ENCODE measurements at regions not wholly inside any gene's neighbourhood (a gene's known extent, or its start where the extent isn't known, plus 50 kb on each side); places are given as distances from the start of the nearest gene placed in this dataset.
"Not testable (repeated sequence)": the region's sequence is repeated elsewhere in the genome, so short reads cannot be mapped to it uniquely, and the experiment has no call there.

GRCh38 chr5:154700289-154700928 is 54.8 kb upstream of the LARP1 start:
- H4K20me1 ChIP-seq (ENCODE audit: insufficient read depth, low read length); FAIRE-seq; DNase-seq (ENCODE audit: low spot score); H2AFZ ChIP-seq (ENCODE audit: low read length); in situ Hi-C loops (cut with HindIII; ENCODE audit: extremely low pct_ligation_motif_present, low pct_unique_long_range_greater_than_20kb); BruUV-seq (replicated peaks); H3K4me3 ChIP-seq (replicated peaks in 1 of 3; ENCODE audit: insufficient read depth in 1 of 3, low read depth in 2 of 3, low read length in 3 of 3); CTCF ChIA-PET (ENCODE audit: low intra/inter-chr PET ratio, low total read pairs); ATAC-seq; H3K9me3 ChIP-seq (ENCODE audit: low read length); H3K36me3 ChIP-seq (replicated peaks in 1 of 2; ENCODE audit: control insufficient read depth in 1 of 2, insufficient read depth in 2 of 2, low read length in 2 of 2); H3K79me2 ChIP-seq (ENCODE audit: insufficient read depth, low read length); H3K9ac ChIP-seq (ENCODE audit: insufficient read depth, low read depth, low read length); H3K27me3 ChIP-seq (ENCODE audit: control insufficient read depth in 1 of 2, insufficient read depth in 2 of 2, low read length in 2 of 2); TF ChIP-seq SOX6, FOXP1 (IDR thresholded peaks at IDR 0.05): not testable (repeated sequence)
- intact Hi-C loops (cut with micrococcal nuclease; ENCODE audit: unreplicated experiment): loop anchor here (5.0 kb wide), 1 partner anchor 57 kb away; the partner anchor contains the start of gene LARP1
- Histone ChIP-seq H3K4me2 (ENCODE audit: low read depth, low read length) (peak overlapping the region; percentile 76; the same call in 1 of the 2 replicates), H3K27ac (ENCODE audit: extremely low read length, insufficient read depth, low read length) (peak overlapping the region; percentile 58), H3K4me1 (ENCODE audit: insufficient read depth, low read length) (peaks cover 84% of the 10 kb centered on the region)
- WGBS (ENCODE audit: low lambda C conversion rate): 41% methylated on average over 10 of the region's 10 CpGs
- POLR2A ChIA-PET: interaction anchor here (1.0 to 3.1 kb wide), 4 partner anchors 13 to 143 kb away, joined by 3 to 16 read pairs (median 14); no protein-coding TSS in a partner anchor
- TF ChIP-seq SOX5 (CRISPR knock-in tag; IDR thresholded peaks at IDR 0.05; ENCODE audit: borderline replicate concordance): peak; percentile 28; the same call in 1 of the 2 replicates
- TF ChIP-seq ZNF788 (CRISPR knock-in tag; IDR thresholded peaks at IDR 0.05; ENCODE audit: borderline replicate concordance): 0 out of 2 replicates have a peak, but pooled peaks have one; percentile 25
- peak; percentile 23; the same call in 1 of the 2 replicates for TF ChIP-seq MYC (CRISPR knock-in tag; IDR thresholded peaks at IDR 0.05; ENCODE audit: borderline replicate concordance)
- TF ChIP-seq NR2F1 (CRISPR knock-in tag; IDR thresholded peaks at IDR 0.05): peak in 1 of 2 experiments; percentile 51; a peak in 1 of 4 replicates
- TF ChIP-seq, protein P1, sequence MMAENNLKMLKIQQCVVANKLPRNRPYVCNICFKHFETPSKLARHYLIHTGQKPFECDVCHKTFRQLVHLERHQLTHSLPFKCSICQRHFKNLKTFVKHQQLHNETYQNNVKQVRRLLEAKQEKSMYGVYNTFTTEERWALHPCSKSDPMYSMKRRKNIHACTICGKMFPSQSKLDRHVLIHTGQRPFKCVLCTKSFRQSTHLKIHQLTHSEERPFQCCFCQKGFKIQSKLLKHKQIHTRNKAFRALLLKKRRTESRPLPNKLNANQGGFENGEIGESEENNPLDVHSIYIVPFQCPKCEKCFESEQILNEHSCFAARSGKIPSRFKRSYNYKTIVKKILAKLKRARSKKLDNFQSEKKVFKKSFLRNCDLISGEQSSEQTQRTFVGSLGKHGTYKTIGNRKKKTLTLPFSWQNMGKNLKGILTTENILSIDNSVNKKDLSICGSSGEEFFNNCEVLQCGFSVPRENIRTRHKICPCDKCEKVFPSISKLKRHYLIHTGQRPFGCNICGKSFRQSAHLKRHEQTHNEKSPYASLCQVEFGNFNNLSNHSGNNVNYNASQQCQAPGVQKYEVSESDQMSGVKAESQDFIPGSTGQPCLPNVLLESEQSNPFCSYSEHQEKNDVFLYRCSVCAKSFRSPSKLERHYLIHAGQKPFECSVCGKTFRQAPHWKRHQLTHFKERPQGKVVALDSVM (CRISPR knock-in tag; IDR thresholded peaks at IDR 0.05): peak; percentile 74
- peak; percentile 50; the same call in 1 of the 2 replicates for TF ChIP-seq NR2C2 (CRISPR knock-in tag; IDR thresholded peaks at IDR 0.05; ENCODE audit: borderline replicate concordance)
- peak; percentile 17; the same call in 1 of the 2 replicates for TF ChIP-seq FOXO1 (CRISPR knock-in tag; IDR thresholded peaks at IDR 0.05)
- TF ChIP-seq SOX6 (CRISPR knock-in tag; IDR thresholded peaks at IDR 0.05): peak; percentile 43; the same call in 1 of the 2 replicates
- TF ChIP-seq SKIL (CRISPR knock-in tag; IDR thresholded peaks at IDR 0.05; ENCODE audit: borderline replicate concordance): 0 out of 2 replicates have a peak, but pooled peaks have one; percentile 20
- TF ChIP-seq ZBTB26 (CRISPR knock-in tag; IDR thresholded peaks at IDR 0.05; ENCODE audit: borderline replicate concordance): peak; percentile 45; the same call in 1 of the 2 replicates
- peak; percentile 27; the same call in 1 of the 2 replicates for TF ChIP-seq GFI1 (CRISPR knock-in tag; IDR thresholded peaks at IDR 0.05; ENCODE audit: borderline replicate concordance)
- peak; percentile 27; the same call in 1 of the 2 replicates for TF ChIP-seq ZNF263 (CRISPR knock-in tag; IDR thresholded peaks at IDR 0.05)
- TF ChIP-seq ZNF121 (CRISPR knock-in tag; IDR thresholded peaks at IDR 0.05): peak; percentile 42; the same call in 1 of the 2 replicates
- TF ChIP-seq FOXP1 (CRISPR knock-in tag; IDR thresholded peaks at IDR 0.05): peak; percentile 55; the same call in 1 of the 2 replicates
- peak; percentile 32; the same call in 1 of the 2 replicates for TF ChIP-seq ZMYM3 (CRISPR knock-in tag; IDR thresholded peaks at IDR 0.05)
- TF ChIP-seq SP5 (CRISPR knock-in tag; IDR thresholded peaks at IDR 0.05; ENCODE audit: borderline replicate concordance, low read depth): peak; percentile 63
- peak; percentile 73 for TF ChIP-seq SALL1 (CRISPR knock-in tag; IDR thresholded peaks at IDR 0.05)
